H1 (cell line): ENCODE measurements at regions not wholly inside any gene's neighbourhood (a gene's known extent, or its start where the extent isn't known, plus 50 kb on each side); places are given as distances from the start of the nearest gene placed in this dataset.
A peak's percentile ranks its signal among the peaks of the same experiment; 100 is the strongest.

Experiments
- CTCF ChIA-PET: fragments of 300-600 bp; sonication (Branson Sonifier 250); formaldehyde crosslinking; loops from one replicate; lab custom pipeline; 2021; ENCODE audit not compliant: partially characterized antibody; lab: Charles Lee
- POLR2A ChIA-PET: fragments of 300-600 bp; sonication (Branson Sonifier 250); formaldehyde crosslinking; loops from one replicate; lab custom pipeline; 2021; ENCODE audit warnings: inconsistent platforms; ENCODE audit not compliant: partially characterized antibody; lab: Charles Lee
- DNase-seq, 2 experiments: peaks; one replicate each; pipeline versions ENCODE4 v3.0.0 to v3.0.0-alpha.2; 2010 to 2022; ENCODE audit warnings: low spot score in 2 of 2, low read depth in 1 of 2, mixed read lengths in 1 of 2
- FAIRE-seq: peaks from 2 replicates; lab custom pipeline; 2011; peaks lifted over from hg19 to GRCh38; lab: Jason Lieb, UNC
- H2AFZ ChIP-seq: 2 replicates; pipeline ENCODE4 v1.8.1; 2012; ENCODE audit warnings: low read length, inconsistent platforms
- H2AK5ac ChIP-seq: 2 replicates; pipeline ENCODE4 v1.6.1; 2013; ENCODE audit warnings: low read depth, low read length
- H2BK120ac ChIP-seq: replicated peaks from 2 replicates; pipeline ENCODE3; 2013; ENCODE audit warnings: low read depth, low read length, inconsistent platforms
- H2BK12ac ChIP-seq: 2 replicates; pipeline ENCODE4 v1.6.1; 2013; ENCODE audit warnings: low read depth, low read length
- H2BK15ac ChIP-seq: 2 replicates; pipeline ENCODE4 v1.6.1; 2013; ENCODE audit warnings: low read length
- H2BK20ac ChIP-seq: 2 replicates; pipeline ENCODE4 v1.6.1; 2013; ENCODE audit warnings: low read length
- H2BK5ac ChIP-seq: 2 replicates; pipeline ENCODE4 v1.6.1; 2013; ENCODE audit warnings: low read depth, low read length
- H3K14ac ChIP-seq: 2 replicates; pipeline ENCODE4 v1.6.1; 2013; ENCODE audit warnings: inconsistent platforms; ENCODE audit not compliant: insufficient read length
- H3K18ac ChIP-seq: 2 replicates; pipeline ENCODE4 v1.6.1; 2013; ENCODE audit warnings: low read length; ENCODE audit errors: extremely low read depth
- H3K23ac ChIP-seq: 2 replicates; pipeline ENCODE4 v1.6.1; 2013; ENCODE audit warnings: inconsistent platforms; ENCODE audit not compliant: insufficient read length
- H3K23me2 ChIP-seq: 2 replicates; pipeline ENCODE4 v1.6.1; 2013; ENCODE audit warnings: low read depth, low read length
- H3K27ac ChIP-seq: 2 replicates; pipeline ENCODE4 v1.6.1; 2011; ENCODE audit warnings: low read depth, low read length, inconsistent platforms
- H3K27me3 ChIP-seq, 4 experiments: replicated peaks in 1 of 4; 1 replicate in 1 of 4; 2 replicates in 3 of 4; pipeline versions ENCODE4 v1.6.1 to v1.8.1; 2011 to 2013; ENCODE audit warnings: low read length in 3 of 4, mild to moderate bottlenecking in 3 of 4, inconsistent platforms in 2 of 4, mixed read lengths in 2 of 4, moderate library complexity in 1 of 4; ENCODE audit not compliant: control insufficient read depth in 3 of 4, insufficient read depth in 3 of 4; ENCODE audit errors: extremely low read depth in 1 of 4
- H3K36me3 ChIP-seq, 4 experiments: 2 replicates each; pipeline versions ENCODE4 v1.6.1 to v1.8.1; 2011 to 2013; ENCODE audit warnings: mild to moderate bottlenecking in 4 of 4, low read length in 3 of 4, moderate library complexity in 2 of 4, control low read depth in 1 of 4, inconsistent platforms in 1 of 4; ENCODE audit not compliant: insufficient read depth in 4 of 4, control insufficient read depth in 2 of 4
- H3K4ac ChIP-seq: replicated peaks from 2 replicates; pipeline ENCODE3; 2013; ENCODE audit warnings: low read length, low read depth, mixed read lengths, inconsistent platforms; ENCODE audit not compliant: insufficient read length
- H3K4me1 ChIP-seq, 4 experiments: replicated peaks in 1 of 4; 1 replicate in 1 of 4; 2 replicates in 3 of 4; pipeline versions ENCODE4 v1.6.1 to v1.8.1; 2011 to 2013; ENCODE audit warnings: low read length in 3 of 4, inconsistent platforms in 2 of 4, mixed read lengths in 1 of 4; ENCODE audit not compliant: insufficient read depth in 4 of 4, control insufficient read depth in 3 of 4
- H3K4me2 ChIP-seq, 2 experiments: 2 replicates each; pipeline versions ENCODE4 v1.6.1 to v1.8.1; 2011 to 2013; ENCODE audit warnings: low read depth in 2 of 2, low read length in 2 of 2, control low read depth in 1 of 2, inconsistent platforms in 1 of 2, mild to moderate bottlenecking in 1 of 2; ENCODE audit not compliant: insufficient read depth in 1 of 2
- H3K4me3 ChIP-seq, 4 experiments: fragments of 200-600, 300-600 bp in 1 of 4; sonication (generic), shearing (Covaris generic), sonication (Bioruptor Twin) in 1 of 4; 2 replicates each; pipeline versions ENCODE4 v1.5.1 to v1.8.1; 2011 to 2016; ENCODE audit warnings: low read length in 4 of 4, low read depth in 3 of 4, control low read depth in 2 of 4, inconsistent platforms in 2 of 4, mild to moderate bottlenecking in 2 of 4, mixed read lengths in 1 of 4, moderate library complexity in 1 of 4; ENCODE audit not compliant: insufficient read depth in 2 of 4; ENCODE audit errors: extremely low read depth in 1 of 4
- H3K56ac ChIP-seq: replicated peaks from 2 replicates; pipeline ENCODE3; 2013; ENCODE audit warnings: low read depth, mild to moderate bottlenecking, mixed read lengths, low read length, inconsistent platforms; ENCODE audit not compliant: insufficient read length
- H3K79me1 ChIP-seq: 2 replicates; pipeline ENCODE4 v1.6.1; 2013; ENCODE audit warnings: low read depth, low read length, control low read depth
- H3K79me2 ChIP-seq, 2 experiments: 2 replicates each; pipeline versions ENCODE4 v1.6.1 to v1.8.1; 2012 to 2013; ENCODE audit warnings: low read length in 2 of 2, mild to moderate bottlenecking in 2 of 2, inconsistent platforms in 1 of 2; ENCODE audit not compliant: insufficient read depth in 2 of 2, control insufficient read depth in 1 of 2
- H3K9ac ChIP-seq, 4 experiments: replicated peaks in 1 of 4; 1 replicate in 1 of 4; 2 replicates in 3 of 4; pipeline versions ENCODE4 v1.6.1 to v1.8.1; 2011 to 2013; ENCODE audit warnings: low read depth in 3 of 4, low read length in 3 of 4, control low read depth in 2 of 4, mild to moderate bottlenecking in 2 of 4, moderate library complexity in 2 of 4, inconsistent platforms in 1 of 4; ENCODE audit errors: extremely low read depth in 1 of 4
- H3K9me3 ChIP-seq, 2 experiments: 2 replicates each; pipeline versions ENCODE4 v1.6.1 to v1.8.1; 2012 to 2013; ENCODE audit warnings: mild to moderate bottlenecking in 2 of 2, moderate library complexity in 2 of 2, control low read depth in 1 of 2, inconsistent platforms in 1 of 2, low read depth in 1 of 2, low read length in 1 of 2, mixed read lengths in 1 of 2; ENCODE audit not compliant: insufficient read depth in 2 of 2
- H4K20me1 ChIP-seq, 2 experiments: replicated peaks in 1 of 2; 2 replicates each; pipeline versions ENCODE3 to v1.8.1; 2011 to 2013; ENCODE audit warnings: inconsistent platforms in 2 of 2, low read length in 2 of 2, mild to moderate bottlenecking in 1 of 2; ENCODE audit not compliant: insufficient read depth in 2 of 2, control insufficient read depth in 1 of 2
- H4K5ac ChIP-seq: 2 replicates; pipeline ENCODE4 v1.6.1; 2013; ENCODE audit warnings: low read length, low read depth, mixed read lengths, inconsistent platforms; ENCODE audit not compliant: insufficient read length
- H4K8ac ChIP-seq: 2 replicates; pipeline ENCODE4 v1.8.0; 2013; ENCODE audit warnings: mild to moderate bottlenecking, moderate library complexity, low read length, inconsistent platforms; ENCODE audit not compliant: insufficient read depth; ENCODE audit errors: extremely low read depth
- H4K91ac ChIP-seq: replicated peaks from 2 replicates; pipeline ENCODE3; 2013; ENCODE audit warnings: low read length, mixed read lengths, inconsistent platforms; ENCODE audit not compliant: insufficient read length
- CREB1 ChIP-seq: IDR thresholded peaks from 2 replicates; pipeline ENCODE4 v1.6.1; 2012; ENCODE audit warnings: inconsistent platforms
- EP300 ChIP-seq, 2 experiments: IDR thresholded peaks; 1 replicate in 1 of 2; 2 replicates in 1 of 2; pipeline ENCODE4 v1.6.1; 2011 to 2012; ENCODE audit warnings: low read depth in 2 of 2, low read length in 2 of 2, mild to moderate bottlenecking in 2 of 2, borderline replicate concordance in 1 of 2, inconsistent platforms in 1 of 2, moderate library complexity in 1 of 2
- JUN ChIP-seq: IDR thresholded peaks from 2 replicates; pipeline ENCODE4 v1.6.1; 2011; ENCODE audit warnings: low read depth, mild to moderate bottlenecking, improper control_type of control experiment, low read length
- JUND ChIP-seq: IDR thresholded peaks from 2 replicates; pipeline ENCODE4 v1.6.1; 2011; ENCODE audit warnings: mild to moderate bottlenecking, improper control_type of control experiment, low read length
- NRF1 ChIP-seq: IDR thresholded peaks from 2 replicates; pipeline ENCODE4 v1.6.1; 2011; ENCODE audit warnings: mild to moderate bottlenecking, low read depth, low read length, improper control_type of control experiment
- RAD21 ChIP-seq, 2 experiments: IDR thresholded peaks in 1 of 2; conservative IDR thresholded peaks in 1 of 2; 2 replicates each; pipeline ENCODE4 v1.6.1; 2011; ENCODE audit warnings: low read depth in 2 of 2, low read length in 2 of 2, improper control_type of control experiment in 1 of 2, inconsistent platforms in 1 of 2, mild to moderate bottlenecking in 1 of 2, moderate library complexity in 1 of 2
- RFX5 ChIP-seq: IDR thresholded peaks from 2 replicates; pipeline ENCODE4 v1.6.1; 2011; ENCODE audit warnings: low read depth, low read length, improper control_type of control experiment, borderline replicate concordance
- SIN3A ChIP-seq, 2 experiments: IDR thresholded peaks in 1 of 2; conservative IDR thresholded peaks in 1 of 2; 2 replicates each; pipeline ENCODE4 v1.6.1; 2011 to 2012; ENCODE audit warnings: low read length in 2 of 2, improper control_type of control experiment in 1 of 2, low read depth in 1 of 2, mild to moderate bottlenecking in 1 of 2
- SP1 ChIP-seq: IDR thresholded peaks from 2 replicates; pipeline ENCODE4 v1.6.1; 2011; ENCODE audit warnings: low read depth, low read length
- TCF12 ChIP-seq: IDR thresholded peaks from 2 replicates; pipeline ENCODE4 v1.6.1; 2011; ENCODE audit warnings: low read depth, mild to moderate bottlenecking, low read length
- ZNF274 ChIP-seq: IDR thresholded peaks from 2 replicates; pipeline ENCODE4 v1.7.0; 2012; ENCODE audit warnings: low read length, borderline replicate concordance; ENCODE audit errors: extremely low read depth
- WGBS, 2 experiments: shearing (Covaris generic) in 1 of 2; methylation state at CpG; one replicate each; pipeline versions ENCODE4 v1.1.6 to v1.1.7; 2013 to 2015; ENCODE audit warnings: low lambda C conversion rate in 2 of 2, mixed read lengths in 2 of 2, inconsistent platforms in 1 of 2, low coverage in 1 of 2, missing lambda C conversion rate in 1 of 2; ENCODE audit not compliant: insufficient replicate concordance in 2 of 2, insufficient coverage in 1 of 2, insufficient read length in 1 of 2; ENCODE audit errors: extremely low coverage in 1 of 2, missing lambda C conversion rate in 1 of 2; 5-methylcytosine and 5-hydroxymethylcytosine counted together

- no peak overlapping the region for H2AK5ac ChIP-seq
- H3K36me3 ChIP-seq = no peaks in the 10 kb centered on the region
- DNase-seq = no peak
- no peak overlapping the region for H3K9ac ChIP-seq
- no peaks in the 10 kb centered on the region for H3K23me2 ChIP-seq
- no peak overlapping the region for H3K27ac ChIP-seq
- H3K79me1 ChIP-seq = no peaks in the 10 kb centered on the region
- H3K79me2 ChIP-seq = no peaks in the 10 kb centered on the region
- H3K27me3 ChIP-seq = no peaks in the 10 kb centered on the region
- no peak overlapping the region for H3K56ac ChIP-seq
- no peak overlapping the region for H2BK120ac ChIP-seq
- CTCF ChIA-PET = interaction anchor here (1.0 to 1.2 kb wide), 2 partner anchors 11 to 33 kb away, joined by 4 to 5 read pairs; no protein-coding TSS in a partner anchor
- no peak overlapping the region for H3K14ac ChIP-seq
- no peaks in the 10 kb centered on the region for H4K20me1 ChIP-seq
- no peak overlapping the region for H3K4me2 ChIP-seq
- H3K4ac ChIP-seq = no peak overlapping the region
- H2AFZ ChIP-seq = peak overlapping the region; percentile 48; the same call in 1 of the 2 replicates
- 88% methylated on average over 7 of the region's 7 CpGs; no CpG with 5 or more reads in 1 of the 2 experiments for WGBS, 2 experiments
- H3K4me1 ChIP-seq = no peaks in the 10 kb centered on the region; a peak in 1 of 7 replicates
- H2BK20ac ChIP-seq = no peak overlapping the region
- H3K18ac ChIP-seq = no peak overlapping the region
- H2BK12ac ChIP-seq = no peak overlapping the region
- no peak overlapping the region for H4K91ac ChIP-seq
- no peak for TF ChIP-seq NRF1
- TF ChIP-seq TCF12 = no peak
- TF ChIP-seq SP1 = no peak
- no peak for TF ChIP-seq EP300 (IDR thresholded peaks at IDR 0.05; ENCODE audit: borderline replicate concordance in 1 of 2, low read depth in 2 of 2, low read length in 2 of 2)
- no peak for TF ChIP-seq RAD21 (IDR thresholded peaks at IDR 0.05 in 1 of 2, conservative IDR thresholded peaks at IDR 0.05 in 1 of 2; ENCODE audit: low read depth in 2 of 2, low read length in 2 of 2)
- no peak for TF ChIP-seq SIN3A (conservative IDR thresholded peaks at IDR 0.05 in 1 of 2, IDR thresholded peaks at IDR 0.05 in 1 of 2; ENCODE audit: low read depth in 1 of 2, low read length in 2 of 2)
- no peak for TF ChIP-seq RFX5
- no peak for TF ChIP-seq CREB1
- TF ChIP-seq JUN = no peak
- no peak for TF ChIP-seq ZNF274
- no peak for TF ChIP-seq JUND
- no peak overlapping the region for H4K5ac ChIP-seq
- no peak overlapping the region for H3K4me3 ChIP-seq
- POLR2A ChIA-PET = no interaction called here
- H3K9me3 ChIP-seq = no peaks in the 10 kb centered on the region
- FAIRE-seq = no peak
- H2BK5ac ChIP-seq = no peak overlapping the region
- no peak overlapping the region for H4K8ac ChIP-seq
- no peak overlapping the region for H2BK15ac ChIP-seq
- H3K23ac ChIP-seq = no peak overlapping the region
These were observed 284.5 kb upstream of the E2F7 start for GRCh38 chr12:77349689-77350370.
